WTC11 (cell line): ENCODE measurements at regions not wholly inside any gene's neighbourhood (a gene's known extent, or its start where the extent isn't known, plus 50 kb on each side); places are given as distances from the start of the nearest gene placed in this dataset.

ENCODE experiments used
- ATAC-seq: fragments of 200-7000 bp; cut with Tn5 transposase; 2 replicates; pipeline ENCODE4 v1.10.0; 2021; ENCODE audit warnings: mild to moderate bottlenecking, moderate library complexity
- CTCF ChIA-PET: fragments of 300-600 bp; sonication (Branson Sonifier 250); formaldehyde crosslinking; loops from one replicate; lab custom pipeline; 2021; ENCODE audit warnings: antibody characterized with exemption; lab: Charles Lee
- POLR2A ChIA-PET: fragments of 350-600 bp; sonication (Branson Sonifier 250); formaldehyde crosslinking; loops from one replicate; lab custom pipeline; 2021; ENCODE audit warnings: antibody characterized with exemption; lab: Charles Lee
- DNase-seq: peaks from one replicate; pipeline ENCODE4 v3.0.0; 2021; ENCODE audit warnings: low spot score
- H3K27ac Mint-ChIP-seq: 2 replicates; pipeline ENCODE4 v1.8.0; 2021; ENCODE audit warnings: mixed read lengths
- H3K27me3 Mint-ChIP-seq: 2 replicates; pipeline ENCODE4 v1.8.0; 2021; ENCODE audit warnings: low read depth, mild to moderate bottlenecking, moderate library complexity, mixed read lengths
- H3K36me3 Mint-ChIP-seq: 2 replicates; pipeline ENCODE4 v1.8.0; 2021; ENCODE audit warnings: mixed read lengths
- H3K4me1 Mint-ChIP-seq: 2 replicates; pipeline ENCODE4 v1.8.0; 2022; ENCODE audit warnings: mixed read lengths
- H3K4me3 Mint-ChIP-seq: 2 replicates; pipeline ENCODE4 v1.8.0; 2021; ENCODE audit warnings: mild to moderate bottlenecking, moderate library complexity, mixed read lengths
- H3K9me3 Mint-ChIP-seq: 2 replicates; pipeline ENCODE4 v1.8.0; 2021; ENCODE audit warnings: mixed read lengths
- ATF2 ChIP-seq: sonication (generic); formaldehyde crosslinking; IDR thresholded peaks from 2 replicates; pipeline ENCODE4 v1.8.1; 2022; ENCODE audit warnings: low read depth, missing genetic modification reagents, borderline replicate concordance
- CREB1 ChIP-seq: sonication (generic); formaldehyde crosslinking; IDR thresholded peaks from 2 replicates; pipeline ENCODE4 v1.8.0; 2023; ENCODE audit warnings: mild to moderate bottlenecking, missing genetic modification reagents
- E2F1 ChIP-seq: sonication (generic); formaldehyde crosslinking; IDR thresholded peaks from 2 replicates; pipeline ENCODE4 v1.8.0; 2022; ENCODE audit warnings: mild to moderate bottlenecking, missing genetic modification reagents
- E2F4 ChIP-seq: sonication (generic); formaldehyde crosslinking; IDR thresholded peaks from 2 replicates; pipeline ENCODE4 v1.8.1; 2022; ENCODE audit warnings: low read depth, mild to moderate bottlenecking, moderate library complexity, missing genetic modification reagents, borderline replicate concordance
- ETV6 ChIP-seq: sonication (generic); formaldehyde crosslinking; IDR thresholded peaks from 2 replicates; pipeline ENCODE4 v1.8.1; 2022; ENCODE audit warnings: mild to moderate bottlenecking, missing genetic modification reagents
- FOXJ3 ChIP-seq: sonication (generic); formaldehyde crosslinking; IDR thresholded peaks from 2 replicates; pipeline ENCODE4 v1.9.0; 2021; ENCODE audit warnings: missing genetic modification reagents, mild to moderate bottlenecking, borderline replicate concordance
- GTF2I ChIP-seq: fragments of 250-450 bp; sonication (Bioruptor Pico); conservative IDR thresholded peaks from 2 replicates; pipeline ENCODE4 v1.4.0; 2021; ENCODE audit warnings: mild to moderate bottlenecking
- HMGA2 ChIP-seq: fragments of 250-450 bp; sonication (Bioruptor Pico); IDR thresholded peaks from 2 replicates; pipeline ENCODE4 v1.4.0; 2021; ENCODE audit warnings: mild to moderate bottlenecking, moderate library complexity
- HMGXB4 ChIP-seq: sonication (generic); formaldehyde crosslinking; IDR thresholded peaks from 2 replicates; pipeline ENCODE4 v1.8.1; 2023; ENCODE audit warnings: mild to moderate bottlenecking, moderate library complexity, missing genetic modification reagents
- JUN ChIP-seq: sonication (generic); formaldehyde crosslinking; IDR thresholded peaks from 2 replicates; pipeline ENCODE4 v1.8.0; 2023; ENCODE audit warnings: mild to moderate bottlenecking, missing genetic modification reagents
- MAX ChIP-seq: sonication (generic); formaldehyde crosslinking; IDR thresholded peaks from 2 replicates; pipeline ENCODE4 v1.8.0; 2022; ENCODE audit warnings: mild to moderate bottlenecking, missing genetic modification reagents
- MXD4 ChIP-seq: fragments of 250-450 bp; sonication (Bioruptor Pico); IDR thresholded peaks from 2 replicates; pipeline ENCODE4 v1.8.0; 2021; ENCODE audit warnings: mild to moderate bottlenecking, moderate library complexity, borderline replicate concordance
- MYBL2 ChIP-seq: sonication (generic); formaldehyde crosslinking; IDR thresholded peaks from 2 replicates; pipeline ENCODE4 v1.8.1; 2023; ENCODE audit warnings: mild to moderate bottlenecking, moderate library complexity, missing genetic modification reagents
- NR3C1 ChIP-seq: sonication (generic); formaldehyde crosslinking; conservative IDR thresholded peaks from 2 replicates; pipeline ENCODE4 v1.8.1; 2023; ENCODE audit warnings: low read depth, mild to moderate bottlenecking, missing genetic modification reagents
- ZNF263 ChIP-seq: sonication (generic); formaldehyde crosslinking; IDR thresholded peaks from 2 replicates; pipeline ENCODE4 v1.8.1; 2022; ENCODE audit warnings: low read depth, mild to moderate bottlenecking, moderate library complexity, missing genetic modification reagents
- ZNF317 ChIP-seq: sonication (generic); formaldehyde crosslinking; IDR thresholded peaks from 2 replicates; pipeline ENCODE4 v1.8.1; 2023; ENCODE audit warnings: low read depth, mild to moderate bottlenecking, moderate library complexity, missing genetic modification reagents, borderline replicate concordance
- ZNF512 ChIP-seq: sonication (generic); formaldehyde crosslinking; IDR thresholded peaks from 2 replicates; pipeline ENCODE4 v1.8.1; 2022; ENCODE audit warnings: missing genetic modification reagents, borderline replicate concordance

GRCh38 chr5:124260921-124261515 is 485.4 kb downstream of the ZNF608 start:
- peaks cover 16% of the 10 kb centered on the region for H3K27me3 Mint-ChIP-seq
- DNase-seq = no peak

More at GRCh38 chr5:124260921-124261515, 485.4 kb downstream of the ZNF608 start:
- POLR2A ChIA-PET = no interaction called here
- ATAC-seq = no peak
- H3K27ac Mint-ChIP-seq = no peak overlapping the region
- peaks cover 19% of the 10 kb centered on the region for H3K9me3 Mint-ChIP-seq
- TF ChIP-seq CREB1 (CRISPR knock-in tag) = no peak
- TF ChIP-seq MXD4 = no peak
- no peak for TF ChIP-seq ZNF317 (CRISPR knock-in tag)
- no peak for TF ChIP-seq GTF2I (CRISPR knock-in tag)
- TF ChIP-seq ZNF512 (CRISPR knock-in tag) = no peak
- TF ChIP-seq MAX = no peak
- TF ChIP-seq ZNF263 (CRISPR knock-in tag) = no peak
- TF ChIP-seq HMGA2 = no peak
- TF ChIP-seq ATF2 (CRISPR knock-in tag) = no peak
- TF ChIP-seq NR3C1 = no peak
- TF ChIP-seq FOXJ3 (CRISPR knock-in tag) = no peak
- TF ChIP-seq ETV6 (CRISPR knock-in tag) = no peak
- TF ChIP-seq MYBL2 = no peak
- TF ChIP-seq E2F4 (CRISPR knock-in tag) = no peak
- no peak for TF ChIP-seq JUN (CRISPR knock-in tag)
- no peak for TF ChIP-seq HMGXB4
- no peak for TF ChIP-seq E2F1 (CRISPR knock-in tag)
- TF ChIP-seq, all 79 proteins: peak for 0
- Mint-ChIP-seq H3K4me3 (no peak overlapping the region), H3K36me3 (peaks cover 10% of the 10 kb centered on the region), H3K4me1 (peaks cover 21% of the 10 kb centered on the region)
- CTCF ChIA-PET = no interaction called here
